ENCODE measurements at regions not wholly inside any gene's neighbourhood (a gene's known extent, or its start where the extent isn't known, plus 50 kb on each side); places are given as distances from the start of the nearest gene placed in this dataset.

DNA sequence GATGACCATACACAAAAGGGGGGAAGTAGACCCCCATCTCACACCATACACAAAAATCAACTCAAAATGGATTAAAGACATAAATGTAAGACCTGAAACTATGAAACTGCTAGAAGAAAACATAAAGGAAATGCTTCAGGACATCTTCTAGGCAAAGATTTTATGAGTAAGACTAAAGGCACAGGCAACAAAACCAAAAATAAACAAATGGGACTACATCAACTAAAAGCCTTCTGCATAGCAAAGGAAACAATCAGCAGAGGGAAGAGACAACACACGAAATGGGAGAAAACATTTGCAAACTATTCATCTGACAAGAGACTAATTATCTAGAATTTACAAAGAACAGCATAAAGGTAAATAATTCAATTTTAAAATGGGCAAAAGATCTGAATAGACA lies 152.1 kb downstream of the AXIN2 start:
- Histone ChIP-seq H3K9me3 (ENCODE audit: control insufficient read depth, low read depth, low read length) (no peaks in the 10 kb centered on the region), H3K27me3 (ENCODE audit: control insufficient read depth, extremely low read depth, insufficient read depth, low read length) (no peaks in the 10 kb centered on the region), H3K9me1 (ENCODE audit: control insufficient read depth, extremely low read depth, insufficient read depth, low read length) (no peaks in the 10 kb centered on the region), H2AFZ (ENCODE audit: control insufficient read depth, low read length) (no peak overlapping the region), H3K4me2 (ENCODE audit: control insufficient read depth, extremely low read depth, insufficient read depth, low read depth, low read length) (no peak overlapping the region), H3K4me3 (ENCODE audit: control insufficient read depth in 2 of 3, extremely low read depth in 1 of 3, insufficient read depth in 2 of 3, low read depth in 1 of 3, low read length in 3 of 3) (no peak overlapping the region), H3K9ac (ENCODE audit: control insufficient read depth, extremely low read depth, insufficient read depth, low read length) (no peak overlapping the region), H3K4me1 (ENCODE audit: control insufficient read depth, extremely low read depth, insufficient read depth, low read length) (no peaks in the 10 kb centered on the region), H4K20me1 (ENCODE audit: control insufficient read depth, extremely low read depth, insufficient read depth, low read length) (no peaks in the 10 kb centered on the region), H3K79me2 (ENCODE audit: control insufficient read depth, insufficient read depth, low read length) (no peaks in the 10 kb centered on the region), H3K36me3 (ENCODE audit: control insufficient read depth in 2 of 2, extremely low read depth in 1 of 2, insufficient read depth in 2 of 2, low read length in 2 of 2) (no peaks in the 10 kb centered on the region), H3K27ac (ENCODE audit: control insufficient read depth, insufficient read depth, low read length) (no peak overlapping the region)
- dilution Hi-C loops (cut with MboI; ENCODE audit: extremely low pct_ligation_motif_present, low sequenced_read_pairs): no loop called here
- TF ChIP-seq EZH2 (IDR thresholded peaks at IDR 0.05; ENCODE audit: low read length): no peak
- TF ChIP-seq, protein P1, sequence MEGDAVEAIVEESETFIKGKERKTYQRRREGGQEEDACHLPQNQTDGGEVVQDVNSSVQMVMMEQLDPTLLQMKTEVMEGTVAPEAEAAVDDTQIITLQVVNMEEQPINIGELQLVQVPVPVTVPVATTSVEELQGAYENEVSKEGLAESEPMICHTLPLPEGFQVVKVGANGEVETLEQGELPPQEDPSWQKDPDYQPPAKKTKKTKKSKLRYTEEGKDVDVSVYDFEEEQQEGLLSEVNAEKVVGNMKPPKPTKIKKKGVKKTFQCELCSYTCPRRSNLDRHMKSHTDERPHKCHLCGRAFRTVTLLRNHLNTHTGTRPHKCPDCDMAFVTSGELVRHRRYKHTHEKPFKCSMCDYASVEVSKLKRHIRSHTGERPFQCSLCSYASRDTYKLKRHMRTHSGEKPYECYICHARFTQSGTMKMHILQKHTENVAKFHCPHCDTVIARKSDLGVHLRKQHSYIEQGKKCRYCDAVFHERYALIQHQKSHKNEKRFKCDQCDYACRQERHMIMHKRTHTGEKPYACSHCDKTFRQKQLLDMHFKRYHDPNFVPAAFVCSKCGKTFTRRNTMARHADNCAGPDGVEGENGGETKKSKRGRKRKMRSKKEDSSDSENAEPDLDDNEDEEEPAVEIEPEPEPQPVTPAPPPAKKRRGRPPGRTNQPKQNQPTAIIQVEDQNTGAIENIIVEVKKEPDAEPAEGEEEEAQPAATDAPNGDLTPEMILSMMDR (optimal IDR thresholded peaks at IDR 0.05 in 1 of 3, IDR thresholded peaks at IDR 0.05 in 1 of 3, conservative IDR thresholded peaks at IDR 0.05 in 1 of 3; ENCODE audit: extremely low read depth in 1 of 3, insufficient read depth in 2 of 3, low read length in 3 of 3): no peak
- DNase-seq (ENCODE audit: low read depth, low spot score) (no peak), FAIRE-seq (no peak)

DNA sequence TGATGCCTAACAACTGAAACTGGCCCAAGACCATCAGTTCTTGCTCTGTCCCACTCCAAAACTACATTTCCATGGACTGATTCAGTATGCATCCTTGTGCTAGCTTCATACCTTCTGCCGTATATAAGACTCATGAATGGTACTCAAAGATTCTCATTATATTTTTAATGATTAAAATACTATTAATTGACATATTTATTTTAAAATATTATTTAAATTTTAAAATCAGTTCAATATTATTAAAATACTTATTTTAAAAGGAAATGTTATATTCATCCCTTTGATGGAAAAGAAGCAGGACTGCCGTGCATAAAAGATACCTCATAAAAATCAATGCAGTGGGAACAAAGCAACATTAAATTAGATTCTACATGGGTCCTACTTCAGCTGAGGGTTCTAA lies 153.4 kb downstream of the AXIN2 start:
- no peaks in the 10 kb centered on the region for H3K27me3 ChIP-seq (ENCODE audit: control insufficient read depth, extremely low read depth, insufficient read depth, low read length)
- no peak overlapping the region for H3K4me3 ChIP-seq (ENCODE audit: control insufficient read depth in 2 of 3, extremely low read depth in 1 of 3, insufficient read depth in 2 of 3, low read depth in 1 of 3, low read length in 3 of 3)
- H3K27ac ChIP-seq (ENCODE audit: control insufficient read depth, insufficient read depth, low read length): no peak overlapping the region
- H3K4me2 ChIP-seq (ENCODE audit: control insufficient read depth, extremely low read depth, insufficient read depth, low read depth, low read length): no peak overlapping the region
- DNase-seq (ENCODE audit: low read depth, low spot score) (no peak), FAIRE-seq (no peak)
- no peak overlapping the region for H2AFZ ChIP-seq (ENCODE audit: control insufficient read depth, low read length)
- no peaks in the 10 kb centered on the region for H3K4me1 ChIP-seq (ENCODE audit: control insufficient read depth, extremely low read depth, insufficient read depth, low read length)
- H3K9me3 ChIP-seq (ENCODE audit: control insufficient read depth, low read depth, low read length): no peaks in the 10 kb centered on the region
- H3K9ac ChIP-seq (ENCODE audit: control insufficient read depth, extremely low read depth, insufficient read depth, low read length): no peak overlapping the region
- H4K20me1 ChIP-seq (ENCODE audit: control insufficient read depth, extremely low read depth, insufficient read depth, low read length): no peaks in the 10 kb centered on the region
- no peaks in the 10 kb centered on the region for H3K36me3 ChIP-seq (ENCODE audit: control insufficient read depth in 2 of 2, extremely low read depth in 1 of 2, insufficient read depth in 2 of 2, low read length in 2 of 2)
- dilution Hi-C loops (cut with MboI; ENCODE audit: extremely low pct_ligation_motif_present, low sequenced_read_pairs): no loop called here
- TF ChIP-seq EZH2 (IDR thresholded peaks at IDR 0.05; ENCODE audit: low read length): no peak
- H3K9me1 ChIP-seq (ENCODE audit: control insufficient read depth, extremely low read depth, insufficient read depth, low read length): no peaks in the 10 kb centered on the region
- H3K79me2 ChIP-seq (ENCODE audit: control insufficient read depth, insufficient read depth, low read length): no peaks in the 10 kb centered on the region

DNA sequence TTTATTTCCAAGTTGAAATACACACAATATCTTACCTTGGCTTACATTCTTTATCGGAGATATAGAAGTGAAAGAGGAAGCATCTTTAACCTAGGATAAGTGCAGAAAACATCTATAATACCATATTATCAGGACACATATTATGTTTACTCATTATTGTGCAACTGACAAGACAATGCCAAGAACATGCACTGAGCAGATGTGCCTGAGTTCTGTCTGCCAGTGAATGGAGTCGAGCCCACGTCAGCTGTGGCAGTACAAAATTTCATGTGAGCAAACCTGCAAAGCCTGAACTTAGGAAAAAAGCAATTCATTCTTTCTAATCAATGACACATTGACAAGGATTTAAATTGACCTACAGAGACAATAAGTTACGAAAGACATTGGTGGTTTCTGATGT lies 154.4 kb downstream of the AXIN2 start:
- no peaks in the 10 kb centered on the region for H4K20me1 ChIP-seq (ENCODE audit: control insufficient read depth, extremely low read depth, insufficient read depth, low read length)
- TF ChIP-seq, protein P1 (optimal IDR thresholded peaks at IDR 0.05 in 1 of 3, IDR thresholded peaks at IDR 0.05 in 1 of 3, conservative IDR thresholded peaks at IDR 0.05 in 1 of 3; ENCODE audit: extremely low read depth in 1 of 3, insufficient read depth in 2 of 3, low read length in 3 of 3): no peak
- TF ChIP-seq EZH2 (IDR thresholded peaks at IDR 0.05; ENCODE audit: low read length): no peak
- DNase-seq (ENCODE audit: low read depth, low spot score): no peak
- no peaks in the 10 kb centered on the region for H3K9me3 ChIP-seq (ENCODE audit: control insufficient read depth, low read depth, low read length)
- H3K36me3 ChIP-seq (ENCODE audit: control insufficient read depth in 2 of 2, extremely low read depth in 1 of 2, insufficient read depth in 2 of 2, low read length in 2 of 2): no peaks in the 10 kb centered on the region
- no peak for FAIRE-seq
- no peaks in the 10 kb centered on the region for H3K79me2 ChIP-seq (ENCODE audit: control insufficient read depth, insufficient read depth, low read length)
- no peaks in the 10 kb centered on the region for H3K4me1 ChIP-seq (ENCODE audit: control insufficient read depth, extremely low read depth, insufficient read depth, low read length)
- no peaks in the 10 kb centered on the region for H3K27me3 ChIP-seq (ENCODE audit: control insufficient read depth, extremely low read depth, insufficient read depth, low read length)
- no peak overlapping the region for H3K4me3 ChIP-seq (ENCODE audit: control insufficient read depth in 2 of 3, extremely low read depth in 1 of 3, insufficient read depth in 2 of 3, low read depth in 1 of 3, low read length in 3 of 3)
- H2AFZ ChIP-seq (ENCODE audit: control insufficient read depth, low read length): no peak overlapping the region
- no peak overlapping the region for H3K9ac ChIP-seq (ENCODE audit: control insufficient read depth, extremely low read depth, insufficient read depth, low read length)
- H3K4me2 ChIP-seq (ENCODE audit: control insufficient read depth, extremely low read depth, insufficient read depth, low read depth, low read length): no peak overlapping the region
- no peaks in the 10 kb centered on the region for H3K9me1 ChIP-seq (ENCODE audit: control insufficient read depth, extremely low read depth, insufficient read depth, low read length)
- dilution Hi-C loops (cut with MboI; ENCODE audit: extremely low pct_ligation_motif_present, low sequenced_read_pairs): no loop called here
- no peak overlapping the region for H3K27ac ChIP-seq (ENCODE audit: control insufficient read depth, insufficient read depth, low read length)
